Transverse colon (tissue), 4 donors: ENCODE measurements at regions not wholly inside any gene's neighbourhood (a gene's known extent, or its start where the extent isn't known, plus 50 kb on each side); places are given as distances from the start of the nearest gene placed in this dataset.

Source experiments
- small RNA-seq, 4 donors: library from RNA; depleted of rRNA; stranded (forward); fragments of <200 nt; gene quantifications; one replicate each; pipeline ENCODE3, GENCODE V24; 2016

Small RNA genes in the stretch of these regions (small RNA-seq; reads per million reads assigned to genes)
- gene RNU6-102P: 0 reads per million in 4 donors
